ENCODE measurements at regions not wholly inside any gene's neighbourhood (a gene's known extent, or its start where the extent isn't known, plus 50 kb on each side); places are given as distances from the start of the nearest gene placed in this dataset.

- H3F3A ChIP-seq (ENCODE audit: insufficient read depth, low read length) = no peaks in the 10 kb centered on the region
- TF ChIP-seq CTCF (IDR thresholded peaks at IDR 0.05; ENCODE audit: low read length) = no peak
Measured at GRCh38 chr6:6746333-6746969, 157.9 kb downstream of the LY86 start.

GRCh38 chr6:6746970-6747338 is 158.4 kb downstream of the LY86 start:
- Histone ChIP-seq H3K9ac (ENCODE audit: low read length) (no peak overlapping the region), H3K79me2 (ENCODE audit: insufficient read depth, low read length) (no peaks in the 10 kb centered on the region), H3K27me3 (ENCODE audit: insufficient read depth, low read length) (peaks cover 7% of the 10 kb centered on the region), H3K4me1 (ENCODE audit: insufficient read depth, low read length, severe bottlenecking) (no peaks in the 10 kb centered on the region), H3K4me3 (ENCODE audit: low read depth, low read length, poor library complexity, severe bottlenecking) (no peak overlapping the region), H3K36me3 (ENCODE audit: insufficient read depth, low read length) (no peaks in the 10 kb centered on the region), H3K9me2 (ENCODE audit: low read depth, low read length) (no peaks in the 10 kb centered on the region), H2AFZ (ENCODE audit: low read length) (no peak overlapping the region), H3K4me2 (ENCODE audit: low read length) (no peak overlapping the region), H3K9me3 (ENCODE audit: low read length) (no peaks in the 10 kb centered on the region; the same call in 1 of the 2 replicates), H4K20me1 (ENCODE audit: insufficient read depth, low read length) (no peaks in the 10 kb centered on the region), H3K27ac (ENCODE audit: low read depth, low read length, poor library complexity, severe bottlenecking) (no peak overlapping the region), H3F3A (ENCODE audit: insufficient read depth, low read length) (no peaks in the 10 kb centered on the region)
- TF ChIP-seq CTCF (IDR thresholded peaks at IDR 0.05; ENCODE audit: low read length) (no peak), EZH2 (IDR thresholded peaks at IDR 0.05; ENCODE audit: borderline replicate concordance, low read length) (no peak)

More at GRCh38 chr6:6746333-6746969, 157.9 kb downstream of the LY86 start:
- Histone ChIP-seq H3K4me1 (ENCODE audit: insufficient read depth, low read length, severe bottlenecking) (no peaks in the 10 kb centered on the region), H2AFZ (ENCODE audit: low read length) (no peak overlapping the region), H3K27me3 (ENCODE audit: insufficient read depth, low read length) (peaks cover 7% of the 10 kb centered on the region), H3K4me3 (ENCODE audit: low read depth, low read length, poor library complexity, severe bottlenecking) (no peak overlapping the region), H3K27ac (ENCODE audit: low read depth, low read length, poor library complexity, severe bottlenecking) (no peak overlapping the region), H3K9ac (ENCODE audit: low read length) (no peak overlapping the region), H3K4me2 (ENCODE audit: low read length) (no peak overlapping the region), H3K9me2 (ENCODE audit: low read depth, low read length) (no peaks in the 10 kb centered on the region), H3K79me2 (ENCODE audit: insufficient read depth, low read length) (no peaks in the 10 kb centered on the region), H3K9me3 (ENCODE audit: low read length) (no peaks in the 10 kb centered on the region; the same call in 1 of the 2 replicates), H3K36me3 (ENCODE audit: insufficient read depth, low read length) (no peaks in the 10 kb centered on the region), H4K20me1 (ENCODE audit: insufficient read depth, low read length) (no peaks in the 10 kb centered on the region)

- H3K27me3 ChIP-seq (ENCODE audit: insufficient read depth, low read length) = peaks cover 7% of the 10 kb centered on the region
- no peak overlapping the region for H3K4me3 ChIP-seq (ENCODE audit: low read depth, low read length, poor library complexity, severe bottlenecking)
- no peaks in the 10 kb centered on the region for H3K4me1 ChIP-seq (ENCODE audit: insufficient read depth, low read length, severe bottlenecking)
- H3K9me2 ChIP-seq (ENCODE audit: low read depth, low read length) = no peaks in the 10 kb centered on the region
- no peak overlapping the region for H2AFZ ChIP-seq (ENCODE audit: low read length)
- H3K79me2 ChIP-seq (ENCODE audit: insufficient read depth, low read length) = no peaks in the 10 kb centered on the region
- H3K9me3 ChIP-seq (ENCODE audit: low read length) = no peaks in the 10 kb centered on the region; the same call in 1 of the 2 replicates
- TF ChIP-seq CTCF (IDR thresholded peaks at IDR 0.05; ENCODE audit: low read length) (no peak), EZH2 (IDR thresholded peaks at IDR 0.05; ENCODE audit: borderline replicate concordance, low read length) (no peak)
- no peak overlapping the region for H3K27ac ChIP-seq (ENCODE audit: low read depth, low read length, poor library complexity, severe bottlenecking)
- no peak overlapping the region for H3K4me2 ChIP-seq (ENCODE audit: low read length)
- H3K9ac ChIP-seq (ENCODE audit: low read length) = no peak overlapping the region
- H3F3A ChIP-seq (ENCODE audit: insufficient read depth, low read length) = no peaks in the 10 kb centered on the region
- no peaks in the 10 kb centered on the region for H3K36me3 ChIP-seq (ENCODE audit: insufficient read depth, low read length)
- no peaks in the 10 kb centered on the region for H4K20me1 ChIP-seq (ENCODE audit: insufficient read depth, low read length)
Measured at GRCh38 chr6:6747371-6747770, 158.9 kb downstream of the LY86 start.
